Right renal cortex interstitium (tissue), 3 donors: ENCODE measurements at regions not wholly inside any gene's neighbourhood (a gene's known extent, or its start where the extent isn't known, plus 50 kb on each side); places are given as distances from the start of the nearest gene placed in this dataset.
A peak's percentile ranks its signal among the peaks of the same experiment; 100 is the strongest.
"Not testable (repeated sequence)": the region's sequence is repeated elsewhere in the genome, so short reads cannot be mapped to it uniquely, and the experiment has no call there.

Source experiments
- DNase-seq, 3 donors: peaks; one replicate each; pipeline ENCODE4 v3.0.0-alpha.2; 2013; ENCODE audit warnings: low read depth in 3 of 3, low spot score in 2 of 3

- no peak for DNase-seq
Measured at GRCh38 chr10:8332730-8333111, 278.2 kb downstream of the GATA3 start.

DNA sequence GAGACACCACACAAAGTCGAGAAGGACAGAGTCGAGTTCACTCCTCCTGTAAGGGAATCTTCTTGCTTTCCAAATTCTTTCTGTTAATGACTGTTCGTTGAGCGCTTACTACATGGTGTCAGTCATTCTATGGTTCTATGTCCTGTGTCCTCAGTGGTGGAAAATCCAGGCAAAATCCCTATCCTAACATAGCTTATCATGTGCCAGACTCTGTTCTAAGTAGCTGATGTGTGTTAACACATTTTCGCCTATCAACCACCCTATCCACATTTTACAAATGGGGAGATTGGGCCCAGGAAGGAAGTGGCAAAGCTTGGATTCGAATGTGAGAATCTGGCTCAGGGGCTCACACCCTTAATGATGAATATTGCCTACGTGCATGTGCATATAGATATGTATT is 280.1 kb downstream of the GATA3 start:
- DNase-seq = no peak

DNA sequence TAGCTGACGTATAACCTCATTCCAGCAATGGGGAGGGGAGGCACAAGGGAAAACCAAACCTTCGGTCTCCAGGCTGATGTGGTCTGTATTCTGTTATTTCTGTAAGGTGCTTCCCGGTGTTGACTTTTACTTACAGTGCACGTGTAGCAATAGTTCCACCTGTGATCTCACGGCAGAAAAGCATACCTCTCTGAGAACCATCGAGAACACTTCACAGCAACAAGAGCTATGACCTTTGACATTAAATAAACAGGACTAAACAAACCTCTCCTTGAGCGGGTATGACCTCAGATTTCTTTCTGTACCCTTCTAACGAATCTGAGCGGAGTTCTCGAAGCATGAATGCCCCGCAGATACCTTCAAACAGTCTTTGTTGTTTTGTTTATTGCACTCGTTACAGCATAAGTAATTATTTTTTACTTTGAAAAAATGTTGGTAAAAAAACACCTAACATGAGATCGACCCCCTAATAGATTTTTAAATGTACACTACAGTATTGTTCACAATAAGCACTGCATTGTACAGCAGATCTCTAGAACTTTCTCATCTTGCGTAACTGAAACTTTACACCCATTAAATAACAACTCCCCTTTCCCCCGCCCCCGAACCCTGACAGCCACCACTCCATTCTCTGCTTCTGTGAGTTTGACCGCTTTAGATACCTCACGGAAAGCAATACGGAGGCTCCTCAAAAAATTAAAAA is 282.3 kb downstream of the GATA3 start:
- peak in 1 of 3 donors; percentile 9 for DNase-seq

GRCh38 chr10:8337332-8337651 is 282.8 kb downstream of the GATA3 start:
- no peak for DNase-seq

GRCh38 chr10:8338177-8338766 is 283.8 kb downstream of the GATA3 start:
- no peak for DNase-seq

GRCh38 chr10:8344756-8345155 is 290.3 kb downstream of the GATA3 start:
- no peak for DNase-seq

DNA sequence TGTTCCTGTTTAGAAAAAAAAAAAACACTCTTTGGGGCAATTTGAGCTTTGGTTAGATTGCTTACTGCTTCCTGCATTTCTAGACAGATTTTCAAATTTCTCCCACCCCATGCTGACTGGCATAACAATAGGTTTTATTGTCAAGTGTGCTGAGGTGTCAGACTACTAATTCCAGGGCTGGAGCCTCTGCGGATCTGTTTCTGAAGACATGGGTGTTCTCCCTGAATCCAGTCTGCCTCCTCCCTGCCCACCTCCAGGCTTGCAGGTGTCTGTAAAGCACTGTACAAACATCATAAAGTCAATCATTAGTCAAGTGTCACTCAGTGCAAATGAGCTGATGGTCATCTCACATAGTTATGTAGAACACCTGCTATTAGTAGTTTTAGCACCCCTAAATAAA is 292.4 kb downstream of the GATA3 start:
- no peak for DNase-seq

GRCh38 chr10:8347614-8348013 is 293.1 kb downstream of the GATA3 start:
- not testable (repeated sequence) for DNase-seq

DNA sequence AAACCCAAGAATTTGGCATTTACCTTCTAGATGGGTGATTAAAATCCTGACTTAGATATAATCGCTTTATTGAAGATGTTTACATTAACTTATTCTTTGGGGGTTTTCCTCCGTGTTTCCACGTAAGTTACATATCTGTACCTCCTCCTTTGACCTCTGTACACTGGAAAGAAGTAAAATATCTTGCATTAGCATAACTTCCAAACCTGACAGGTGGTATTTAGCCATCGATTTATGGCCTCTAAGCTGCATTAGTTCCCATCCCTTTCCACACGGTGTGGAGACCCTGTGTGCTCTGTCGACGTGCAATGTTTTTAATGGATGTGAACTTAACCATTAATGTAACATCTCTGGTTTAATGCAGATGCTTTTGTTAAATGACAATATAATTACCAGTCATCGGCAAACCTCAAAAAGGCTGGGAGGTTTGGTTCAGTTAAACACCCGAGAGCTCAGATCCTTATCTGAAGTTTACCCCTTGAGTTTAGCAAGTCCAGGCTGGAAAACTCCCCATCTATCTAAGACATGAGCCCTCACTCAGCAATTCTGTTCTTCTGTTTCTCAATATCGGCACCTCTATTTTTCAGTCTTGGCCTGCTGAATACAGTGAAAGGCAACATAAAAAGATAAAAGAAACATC is 295.2 kb downstream of the GATA3 start:
- no peak for DNase-seq

- no peak for DNase-seq
Measured at GRCh38 chr10:8350250-8350967, 295.9 kb downstream of the GATA3 start.

DNA sequence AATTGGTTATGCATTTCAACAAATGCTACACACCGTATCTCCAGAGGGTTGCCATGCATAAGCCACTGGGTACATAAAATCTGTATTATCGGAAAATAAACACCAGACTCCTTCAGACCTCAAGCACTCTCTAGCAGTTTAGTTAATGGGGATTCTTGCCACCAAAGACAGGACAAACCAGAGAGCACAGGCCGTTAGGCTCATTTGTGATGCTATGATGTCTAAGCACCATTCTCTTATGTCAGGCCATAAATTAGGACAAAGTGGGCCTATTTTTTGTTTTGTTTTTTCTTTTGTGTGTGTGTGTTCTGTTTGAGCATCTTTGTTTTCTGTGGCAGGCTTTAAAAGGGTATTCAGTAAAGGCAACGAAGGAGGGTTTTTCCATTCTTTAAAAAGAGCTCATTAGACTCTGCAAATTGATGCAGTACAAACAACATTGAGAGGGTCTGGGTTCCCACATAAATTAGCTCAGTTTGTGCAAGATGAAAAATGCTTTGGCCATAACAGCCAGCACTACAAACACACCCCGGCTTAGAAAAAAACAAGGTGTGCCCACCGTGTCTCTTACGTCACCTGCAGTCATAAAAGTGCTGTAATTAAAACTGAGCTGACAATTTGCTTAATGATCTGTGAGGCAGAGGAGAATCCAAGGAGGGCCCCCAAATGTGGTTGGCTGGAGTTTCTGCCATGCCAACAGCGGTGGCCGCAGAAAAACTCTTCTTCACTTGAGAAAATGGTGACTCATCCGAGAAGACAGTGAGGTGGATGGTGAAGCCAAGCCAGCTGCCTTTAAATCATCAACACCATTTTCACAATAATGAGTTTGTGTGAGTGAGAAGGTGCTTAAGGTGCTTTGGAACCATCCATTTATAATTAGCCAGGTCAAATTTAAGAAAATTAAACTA is 297.9 kb downstream of the GATA3 start:
- DNase-seq = no peak

- no peak for DNase-seq
Measured at GRCh38 chr10:8356283-8356682, 301.8 kb downstream of the GATA3 start.

GRCh38 chr10:8359467-8359866 is 305.0 kb downstream of the GATA3 start:
- DNase-seq = no peak

DNA sequence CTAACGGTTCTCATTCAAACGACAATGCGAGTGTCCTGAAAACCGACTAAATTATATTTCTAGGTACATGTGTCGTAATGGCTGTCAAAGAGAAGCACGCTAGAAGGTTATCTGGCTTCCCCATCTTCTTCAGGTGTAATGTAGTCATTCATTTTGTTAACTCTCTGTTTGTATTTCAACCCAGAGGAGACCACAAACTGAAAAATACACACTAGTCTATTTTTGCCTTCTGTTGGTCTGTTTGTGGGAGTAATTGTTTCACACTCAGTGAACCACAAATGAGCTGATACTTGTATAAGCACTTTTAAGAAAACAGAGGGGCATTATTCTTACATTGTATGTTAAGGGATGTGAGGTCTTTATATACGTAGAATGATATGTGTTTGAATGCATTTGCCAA is 305.9 kb downstream of the GATA3 start:
- DNase-seq = no peak

DNA sequence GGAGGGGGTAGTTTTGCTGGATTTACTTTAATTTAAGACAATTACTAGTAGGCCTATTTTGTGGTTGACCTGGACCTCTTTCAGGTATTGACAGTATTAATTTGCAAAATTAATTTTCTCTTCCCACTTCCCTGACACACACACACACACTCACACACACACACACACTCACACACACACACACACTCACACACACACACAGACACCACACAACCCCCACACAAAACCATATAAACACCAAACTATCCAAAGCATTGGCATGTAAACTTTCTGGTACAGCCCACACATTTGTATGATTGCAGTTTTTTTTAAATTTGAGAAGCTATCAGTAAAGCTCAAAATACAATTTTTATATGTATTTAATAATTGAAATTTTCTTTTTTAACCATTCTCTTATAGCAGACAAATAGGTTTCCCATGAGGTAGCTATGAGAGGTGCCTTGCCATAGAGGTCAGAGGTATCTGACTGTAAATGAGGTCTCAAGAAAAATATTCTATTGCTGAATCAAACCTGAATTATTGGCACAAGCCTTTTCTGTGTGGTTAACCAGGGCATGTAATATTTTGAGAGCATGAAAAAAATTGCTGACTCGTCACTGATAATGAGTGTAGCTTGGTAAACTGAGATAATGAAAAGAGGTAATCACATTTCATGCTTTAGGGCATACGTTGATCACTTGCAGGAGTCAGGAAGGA is 306.5 kb downstream of the GATA3 start:
- no peak for DNase-seq

- DNase-seq = no peak
Measured at GRCh38 chr10:8361510-8361844, 307.0 kb downstream of the GATA3 start.

- DNase-seq = no peak
Measured at GRCh38 chr10:8365935-8366911, 311.7 kb downstream of the GATA3 start.

GRCh38 chr10:8367672-8368411 is 313.4 kb downstream of the GATA3 start:
- not testable (repeated sequence) for DNase-seq
